HepG2 (cell line): ENCODE measurements at regions not wholly inside any gene's neighbourhood (a gene's known extent, or its start where the extent isn't known, plus 50 kb on each side); places are given as distances from the start of the nearest gene placed in this dataset.

ENCODE experiments used
- ARNTL ChIP-seq: sonication (generic); formaldehyde crosslinking; IDR thresholded peaks from 2 replicates; pipeline ENCODE4 v1.4.0; 2020; ENCODE audit warnings: mild to moderate bottlenecking, missing genetic modification reagents
- ERF ChIP-seq: IDR thresholded peaks from 2 replicates; pipeline ENCODE4 v1.6.1; 2018; ENCODE audit warnings: missing biosample characterization, missing genetic modification reagents
- KLF6 ChIP-seq: IDR thresholded peaks from 2 replicates; pipeline ENCODE4 v1.8.0; 2016; ENCODE audit warnings: missing biosample characterization, missing genetic modification reagents
- NFIC ChIP-seq: IDR thresholded peaks from 2 replicates; pipeline ENCODE4 v1.6.1; 2012; ENCODE audit warnings: mild to moderate bottlenecking, low read length, inconsistent platforms
- ONECUT2 ChIP-seq: sonication (generic); formaldehyde crosslinking; IDR thresholded peaks from 2 replicates; pipeline ENCODE4 v1.4.0; 2020; ENCODE audit warnings: missing genetic modification reagents
- RELA ChIP-seq: sonication (generic); formaldehyde crosslinking; IDR thresholded peaks from 2 replicates; pipeline ENCODE4 v1.4.0; 2020; ENCODE audit warnings: missing genetic modification reagents
- SKI ChIP-seq: fragments of 450-650 bp; IDR thresholded peaks from one replicate; pipeline ENCODE4 v1.6.1; 2018; ENCODE audit warnings: mild to moderate bottlenecking; ENCODE audit not compliant: partially characterized antibody
- SMC3 ChIP-seq: IDR thresholded peaks from 2 replicates; pipeline ENCODE4 v1.6.1; 2011; ENCODE audit warnings: low read length, improper control_type of control experiment
- ZMYM2 ChIP-seq: sonication (generic); formaldehyde crosslinking; IDR thresholded peaks from 2 replicates; pipeline ENCODE4 v1.8.0; 2022; ENCODE audit warnings: mild to moderate bottlenecking, missing genetic modification reagents
- ZNF564 ChIP-seq: sonication (generic); formaldehyde crosslinking; IDR thresholded peaks from 2 replicates; pipeline ENCODE4 v1.8.1; 2023; ENCODE audit warnings: mild to moderate bottlenecking, missing genetic modification reagents
- TF ChIP-seq, protein P1 (sequence below): sonication (generic); formaldehyde crosslinking; IDR thresholded peaks from 2 replicates; pipeline ENCODE4 v1.5.0; 2020; ENCODE audit warnings: missing genetic modification reagents
- TF ChIP-seq, protein P2 (sequence below): sonication (generic); formaldehyde crosslinking; IDR thresholded peaks from 2 replicates; pipeline ENCODE4 v1.5.1; 2020; ENCODE audit warnings: missing genetic modification reagents, mild to moderate bottlenecking, borderline replicate concordance
- TF ChIP-seq, protein P3 (sequence below): fragments of 450-650 bp; IDR thresholded peaks from 2 replicates; pipeline ENCODE4 v1.6.1; 2016
- TF ChIP-seq, protein P4 (sequence below): sonication (generic); formaldehyde crosslinking; IDR thresholded peaks from 2 replicates; pipeline ENCODE4 v1.5.0; 2020; ENCODE audit warnings: mild to moderate bottlenecking, missing genetic modification reagents, moderate library complexity
- TF ChIP-seq, protein P5 (sequence below): sonication (generic); formaldehyde crosslinking; IDR thresholded peaks from 2 replicates; pipeline ENCODE4 v1.4.0; 2020; ENCODE audit warnings: missing genetic modification reagents, borderline replicate concordance
- TF ChIP-seq, protein P6 (sequence below): sonication (generic); formaldehyde crosslinking; IDR thresholded peaks from 2 replicates; pipeline ENCODE4 v1.8.0; 2022; ENCODE audit warnings: mild to moderate bottlenecking, missing genetic modification reagents; ENCODE audit not compliant: insufficient replicate concordance
- TF ChIP-seq, protein P7 (sequence below): sonication (generic); formaldehyde crosslinking; IDR thresholded peaks from 2 replicates; pipeline ENCODE4 v1.8.1; 2023; ENCODE audit warnings: mild to moderate bottlenecking, missing genetic modification reagents
- TF ChIP-seq, protein P8 (sequence below): sonication (generic); formaldehyde crosslinking; IDR thresholded peaks from 2 replicates; pipeline ENCODE4 v1.9.0; 2021; ENCODE audit warnings: missing genetic modification reagents, mild to moderate bottlenecking, borderline replicate concordance

DNA sequence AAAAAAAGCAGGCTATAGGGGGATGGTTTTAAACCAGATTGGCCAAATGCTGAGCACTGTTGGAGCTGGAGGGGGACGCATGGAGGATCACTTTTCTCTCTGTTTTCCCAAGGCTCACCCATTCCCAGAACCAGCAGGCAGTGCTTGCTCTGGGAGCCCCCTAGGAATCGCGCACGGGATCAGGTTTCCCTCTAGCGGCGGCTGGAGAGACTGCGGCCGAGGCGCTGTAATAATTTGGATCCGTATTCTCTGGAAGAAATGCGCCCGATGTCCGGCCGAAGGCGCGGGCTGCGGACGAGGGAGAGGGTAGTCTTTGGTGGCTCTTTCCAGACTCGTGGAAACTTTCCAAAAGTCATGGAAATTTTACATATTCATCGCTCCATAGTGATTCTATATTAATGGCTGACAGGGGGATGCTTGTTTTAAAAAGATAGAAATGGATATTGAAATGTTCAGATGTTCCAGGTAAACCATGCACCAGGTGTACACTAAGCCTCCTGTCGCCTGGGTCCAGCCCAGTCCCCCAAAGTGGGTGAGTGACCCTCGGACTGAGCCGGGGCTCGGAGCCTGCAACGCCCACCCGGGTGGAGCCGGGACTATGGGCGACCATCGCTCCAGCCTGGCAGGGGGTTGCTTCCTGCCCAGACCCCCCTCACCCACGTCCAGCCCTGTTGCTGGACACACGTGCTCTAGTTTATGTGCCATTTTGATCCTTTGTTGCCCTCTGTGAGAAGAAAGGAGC is 78.7 kb upstream of the PHACTR3 start (continued):
- TF ChIP-seq ERF (CRISPR knock-in tag): no peak
- peak; percentile 66; the same call in 1 of the 2 replicates for TF ChIP-seq ZNF564 (CRISPR knock-in tag)
- TF ChIP-seq, protein P1, sequence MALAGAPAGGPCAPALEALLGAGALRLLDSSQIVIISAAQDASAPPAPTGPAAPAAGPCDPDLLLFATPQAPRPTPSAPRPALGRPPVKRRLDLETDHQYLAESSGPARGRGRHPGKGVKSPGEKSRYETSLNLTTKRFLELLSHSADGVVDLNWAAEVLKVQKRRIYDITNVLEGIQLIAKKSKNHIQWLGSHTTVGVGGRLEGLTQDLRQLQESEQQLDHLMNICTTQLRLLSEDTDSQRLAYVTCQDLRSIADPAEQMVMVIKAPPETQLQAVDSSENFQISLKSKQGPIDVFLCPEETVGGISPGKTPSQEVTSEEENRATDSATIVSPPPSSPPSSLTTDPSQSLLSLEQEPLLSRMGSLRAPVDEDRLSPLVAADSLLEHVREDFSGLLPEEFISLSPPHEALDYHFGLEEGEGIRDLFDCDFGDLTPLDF (CRISPR knock-in tag): no peak
- TF ChIP-seq ZMYM2 (CRISPR knock-in tag): no peak
- TF ChIP-seq, protein P2, sequence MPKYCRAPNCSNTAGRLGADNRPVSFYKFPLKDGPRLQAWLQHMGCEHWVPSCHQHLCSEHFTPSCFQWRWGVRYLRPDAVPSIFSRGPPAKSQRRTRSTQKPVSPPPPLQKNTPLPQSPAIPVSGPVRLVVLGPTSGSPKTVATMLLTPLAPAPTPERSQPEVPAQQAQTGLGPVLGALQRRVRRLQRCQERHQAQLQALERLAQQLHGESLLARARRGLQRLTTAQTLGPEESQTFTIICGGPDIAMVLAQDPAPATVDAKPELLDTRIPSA (CRISPR knock-in tag): no peak
- no peak for TF ChIP-seq ONECUT2 (CRISPR knock-in tag)
- TF ChIP-seq RELA (CRISPR knock-in tag): no peak
- TF ChIP-seq ARNTL (CRISPR knock-in tag): no peak
- TF ChIP-seq SMC3: peak; percentile 33; the same call in 1 of the 2 replicates
- TF ChIP-seq, protein P3, sequence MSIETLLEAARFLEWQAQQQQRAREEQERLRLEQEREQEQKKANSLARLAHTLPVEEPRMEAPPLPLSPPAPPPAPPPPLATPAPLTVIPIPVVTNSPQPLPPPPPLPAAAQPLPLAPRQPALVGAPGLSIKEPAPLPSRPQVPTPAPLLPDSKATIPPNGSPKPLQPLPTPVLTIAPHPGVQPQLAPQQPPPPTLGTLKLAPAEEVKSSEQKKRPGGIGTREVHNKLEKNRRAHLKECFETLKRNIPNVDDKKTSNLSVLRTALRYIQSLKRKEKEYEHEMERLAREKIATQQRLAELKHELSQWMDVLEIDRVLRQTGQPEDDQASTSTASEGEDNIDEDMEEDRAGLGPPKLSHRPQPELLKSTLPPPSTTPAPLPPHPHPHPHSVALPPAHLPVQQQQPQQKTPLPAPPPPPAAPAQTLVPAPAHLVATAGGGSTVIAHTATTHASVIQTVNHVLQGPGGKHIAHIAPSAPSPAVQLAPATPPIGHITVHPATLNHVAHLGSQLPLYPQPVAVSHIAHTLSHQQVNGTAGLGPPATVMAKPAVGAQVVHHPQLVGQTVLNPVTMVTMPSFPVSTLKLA: no peak
- TF ChIP-seq, protein P4, sequence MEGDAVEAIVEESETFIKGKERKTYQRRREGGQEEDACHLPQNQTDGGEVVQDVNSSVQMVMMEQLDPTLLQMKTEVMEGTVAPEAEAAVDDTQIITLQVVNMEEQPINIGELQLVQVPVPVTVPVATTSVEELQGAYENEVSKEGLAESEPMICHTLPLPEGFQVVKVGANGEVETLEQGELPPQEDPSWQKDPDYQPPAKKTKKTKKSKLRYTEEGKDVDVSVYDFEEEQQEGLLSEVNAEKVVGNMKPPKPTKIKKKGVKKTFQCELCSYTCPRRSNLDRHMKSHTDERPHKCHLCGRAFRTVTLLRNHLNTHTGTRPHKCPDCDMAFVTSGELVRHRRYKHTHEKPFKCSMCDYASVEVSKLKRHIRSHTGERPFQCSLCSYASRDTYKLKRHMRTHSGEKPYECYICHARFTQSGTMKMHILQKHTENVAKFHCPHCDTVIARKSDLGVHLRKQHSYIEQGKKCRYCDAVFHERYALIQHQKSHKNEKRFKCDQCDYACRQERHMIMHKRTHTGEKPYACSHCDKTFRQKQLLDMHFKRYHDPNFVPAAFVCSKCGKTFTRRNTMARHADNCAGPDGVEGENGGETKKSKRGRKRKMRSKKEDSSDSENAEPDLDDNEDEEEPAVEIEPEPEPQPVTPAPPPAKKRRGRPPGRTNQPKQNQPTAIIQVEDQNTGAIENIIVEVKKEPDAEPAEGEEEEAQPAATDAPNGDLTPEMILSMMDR (CRISPR knock-in tag): peak; percentile 89
- no peak for TF ChIP-seq KLF6 (CRISPR knock-in tag)
- TF ChIP-seq, protein P5, sequence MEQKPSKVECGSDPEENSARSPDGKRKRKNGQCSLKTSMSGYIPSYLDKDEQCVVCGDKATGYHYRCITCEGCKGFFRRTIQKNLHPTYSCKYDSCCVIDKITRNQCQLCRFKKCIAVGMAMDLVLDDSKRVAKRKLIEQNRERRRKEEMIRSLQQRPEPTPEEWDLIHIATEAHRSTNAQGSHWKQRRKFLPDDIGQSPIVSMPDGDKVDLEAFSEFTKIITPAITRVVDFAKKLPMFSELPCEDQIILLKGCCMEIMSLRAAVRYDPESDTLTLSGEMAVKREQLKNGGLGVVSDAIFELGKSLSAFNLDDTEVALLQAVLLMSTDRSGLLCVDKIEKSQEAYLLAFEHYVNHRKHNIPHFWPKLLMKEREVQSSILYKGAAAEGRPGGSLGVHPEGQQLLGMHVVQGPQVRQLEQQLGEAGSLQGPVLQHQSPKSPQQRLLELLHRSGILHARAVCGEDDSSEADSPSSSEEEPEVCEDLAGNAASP (CRISPR knock-in tag): no peak
- TF ChIP-seq, protein P6, sequence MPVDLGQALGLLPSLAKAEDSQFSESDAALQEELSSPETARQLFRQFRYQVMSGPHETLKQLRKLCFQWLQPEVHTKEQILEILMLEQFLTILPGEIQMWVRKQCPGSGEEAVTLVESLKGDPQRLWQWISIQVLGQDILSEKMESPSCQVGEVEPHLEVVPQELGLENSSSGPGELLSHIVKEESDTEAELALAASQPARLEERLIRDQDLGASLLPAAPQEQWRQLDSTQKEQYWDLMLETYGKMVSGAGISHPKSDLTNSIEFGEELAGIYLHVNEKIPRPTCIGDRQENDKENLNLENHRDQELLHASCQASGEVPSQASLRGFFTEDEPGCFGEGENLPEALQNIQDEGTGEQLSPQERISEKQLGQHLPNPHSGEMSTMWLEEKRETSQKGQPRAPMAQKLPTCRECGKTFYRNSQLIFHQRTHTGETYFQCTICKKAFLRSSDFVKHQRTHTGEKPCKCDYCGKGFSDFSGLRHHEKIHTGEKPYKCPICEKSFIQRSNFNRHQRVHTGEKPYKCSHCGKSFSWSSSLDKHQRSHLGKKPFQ: no peak
- TF ChIP-seq SKI: no peak
- TF ChIP-seq NFIC: no peak
- TF ChIP-seq, protein P7, sequence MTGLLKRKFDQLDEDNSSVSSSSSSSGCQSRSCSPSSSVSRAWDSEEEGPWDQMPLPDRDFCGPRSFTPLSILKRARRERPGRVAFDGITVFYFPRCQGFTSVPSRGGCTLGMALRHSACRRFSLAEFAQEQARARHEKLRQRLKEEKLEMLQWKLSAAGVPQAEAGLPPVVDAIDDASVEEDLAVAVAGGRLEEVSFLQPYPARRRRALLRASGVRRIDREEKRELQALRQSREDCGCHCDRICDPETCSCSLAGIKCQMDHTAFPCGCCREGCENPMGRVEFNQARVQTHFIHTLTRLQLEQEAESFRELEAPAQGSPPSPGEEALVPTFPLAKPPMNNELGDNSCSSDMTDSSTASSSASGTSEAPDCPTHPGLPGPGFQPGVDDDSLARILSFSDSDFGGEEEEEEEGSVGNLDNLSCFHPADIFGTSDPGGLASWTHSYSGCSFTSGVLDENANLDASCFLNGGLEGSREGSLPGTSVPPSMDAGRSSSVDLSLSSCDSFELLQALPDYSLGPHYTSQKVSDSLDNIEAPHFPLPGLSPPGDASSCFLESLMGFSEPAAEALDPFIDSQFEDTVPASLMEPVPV (CRISPR knock-in tag): no peak
- TF ChIP-seq, protein P8, sequence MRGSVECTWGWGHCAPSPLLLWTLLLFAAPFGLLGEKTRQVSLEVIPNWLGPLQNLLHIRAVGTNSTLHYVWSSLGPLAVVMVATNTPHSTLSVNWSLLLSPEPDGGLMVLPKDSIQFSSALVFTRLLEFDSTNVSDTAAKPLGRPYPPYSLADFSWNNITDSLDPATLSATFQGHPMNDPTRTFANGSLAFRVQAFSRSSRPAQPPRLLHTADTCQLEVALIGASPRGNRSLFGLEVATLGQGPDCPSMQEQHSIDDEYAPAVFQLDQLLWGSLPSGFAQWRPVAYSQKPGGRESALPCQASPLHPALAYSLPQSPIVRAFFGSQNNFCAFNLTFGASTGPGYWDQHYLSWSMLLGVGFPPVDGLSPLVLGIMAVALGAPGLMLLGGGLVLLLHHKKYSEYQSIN (CRISPR knock-in tag): no peak
